ENCODE measurements at regions not wholly inside any gene's neighbourhood (a gene's known extent, or its start where the extent isn't known, plus 50 kb on each side); places are given as distances from the start of the nearest gene placed in this dataset.

- WGBS (ENCODE audit: insufficient coverage) = 74% methylated on average over 3 of the region's 3 CpGs
- H3K4me3 Mint-ChIP-seq = no peak overlapping the region
- Histone ChIP-seq H3K27me3 (replicated peaks in 1 of 4; ENCODE audit: control extremely low read depth in 1 of 4, control insufficient read depth in 3 of 4, insufficient read depth in 4 of 4, low read length in 3 of 4) (no peaks in the 10 kb centered on the region), H4K20me1 (ENCODE audit: control insufficient read depth, insufficient read depth, low read length, poor library complexity, severe bottlenecking) (no peaks in the 10 kb centered on the region), H3K4me2 (replicated peaks; ENCODE audit: low read depth, low read length, poor library complexity, severe bottlenecking) (no peak overlapping the region), H3K36me3 (replicated peaks in 1 of 2; ENCODE audit: control extremely low read depth in 1 of 2, control insufficient read depth in 1 of 2, extremely low read depth in 1 of 2, insufficient read depth in 2 of 2, low read length in 1 of 2) (no peaks in the 10 kb centered on the region), H3K9ac (ENCODE audit: low read length) (no peak overlapping the region), H3K4me3 (ENCODE audit: control extremely low read depth in 1 of 5, extremely low read depth in 1 of 5, insufficient read depth in 1 of 5, low read depth in 2 of 5, low read length in 4 of 5) (no peak overlapping the region), H2AFZ (ENCODE audit: insufficient read depth, low read depth, low read length, poor library complexity, severe bottlenecking) (no peak overlapping the region), H3K4me1 (ENCODE audit: control insufficient read depth in 2 of 2, insufficient read depth in 2 of 2, low read length in 2 of 2) (no peaks in the 10 kb centered on the region), H3K27ac (ENCODE audit: low read length in 2 of 2) (no peak overlapping the region), H3K9me3 (ENCODE audit: control extremely low read depth in 1 of 3, control insufficient read depth in 2 of 3, insufficient read depth in 1 of 3, low read length in 2 of 3) (peaks cover 0 to 3% (median 1%) of the 10 kb centered on the region in 3 donors), H3K79me2 (ENCODE audit: control insufficient read depth, insufficient read depth, low read length) (no peaks in the 10 kb centered on the region)
- ChIA-PET POLR2A (no interaction called here), CTCF (no interaction called here)
- no peaks in the 10 kb centered on the region for H3K4me1 Mint-ChIP-seq
- peaks cover 15% of the 10 kb centered on the region for H3K27me3 Mint-ChIP-seq
- no peak overlapping the region for H3K27ac Mint-ChIP-seq
- no peak for DNase-seq
- intact Hi-C loops (cut with micrococcal nuclease) = no loop called here
- no peak for ATAC-seq (ENCODE audit: low read depth)
- peaks cover 3% of the 10 kb centered on the region for H3K9me3 Mint-ChIP-seq (ENCODE audit: insufficient read depth)
- no peak for TF ChIP-seq EZH2 (IDR thresholded peaks at IDR 0.05; ENCODE audit: borderline replicate concordance, insufficient read depth, low read depth, low read length, poor library complexity, severe bottlenecking)
- TF ChIP-seq CTCF (IDR thresholded peaks at IDR 0.05) = no peak
Measured at GRCh38 chr9:120310035-120310434, 269.9 kb downstream of the CDK5RAP2 start.

GRCh38 chr9:120308495-120308894 is 271.5 kb downstream of the CDK5RAP2 start:
- H3K27me3 Mint-ChIP-seq = peaks cover 15% of the 10 kb centered on the region
- H2AFZ ChIP-seq (ENCODE audit: insufficient read depth, low read depth, low read length, poor library complexity, severe bottlenecking) = no peak overlapping the region
- WGBS (ENCODE audit: insufficient coverage) = 44% methylated on average over 3 of the region's 3 CpGs
- H3K9ac ChIP-seq (ENCODE audit: low read length) = no peak overlapping the region
- ATAC-seq (ENCODE audit: low read depth) = no peak
- CTCF ChIA-PET = no interaction called here
- intact Hi-C loops (cut with micrococcal nuclease) = no loop called here
- no peaks in the 10 kb centered on the region for H3K27me3 ChIP-seq (replicated peaks in 1 of 4; ENCODE audit: control extremely low read depth in 1 of 4, control insufficient read depth in 3 of 4, insufficient read depth in 4 of 4, low read length in 3 of 4)
- H3K27ac Mint-ChIP-seq = no peak overlapping the region
- H4K20me1 ChIP-seq (ENCODE audit: control insufficient read depth, insufficient read depth, low read length, poor library complexity, severe bottlenecking) = no peaks in the 10 kb centered on the region
- POLR2A ChIA-PET = no interaction called here
- H3K4me2 ChIP-seq (replicated peaks; ENCODE audit: low read depth, low read length, poor library complexity, severe bottlenecking) = no peak overlapping the region
- H3K4me1 ChIP-seq (ENCODE audit: control insufficient read depth in 2 of 2, insufficient read depth in 2 of 2, low read length in 2 of 2) = no peaks in the 10 kb centered on the region
- TF ChIP-seq EZH2 (IDR thresholded peaks at IDR 0.05; ENCODE audit: borderline replicate concordance, insufficient read depth, low read depth, low read length, poor library complexity, severe bottlenecking) (no peak), CTCF (IDR thresholded peaks at IDR 0.05) (no peak)
- DNase-seq = no peak
- no peaks in the 10 kb centered on the region for H3K36me3 ChIP-seq (replicated peaks in 1 of 2; ENCODE audit: control extremely low read depth in 1 of 2, control insufficient read depth in 1 of 2, extremely low read depth in 1 of 2, insufficient read depth in 2 of 2, low read length in 1 of 2)
- no peaks in the 10 kb centered on the region for H3K4me1 Mint-ChIP-seq
- no peak overlapping the region for H3K4me3 Mint-ChIP-seq
- no peak overlapping the region for H3K4me3 ChIP-seq (ENCODE audit: control extremely low read depth in 1 of 5, extremely low read depth in 1 of 5, insufficient read depth in 1 of 5, low read depth in 2 of 5, low read length in 4 of 5)
- H3K9me3 ChIP-seq (ENCODE audit: control extremely low read depth in 1 of 3, control insufficient read depth in 2 of 3, insufficient read depth in 1 of 3, low read length in 2 of 3) = peaks cover 0 to 3% (median 0%) of the 10 kb centered on the region in 3 donors
- H3K27ac ChIP-seq (ENCODE audit: low read length in 2 of 2) = no peak overlapping the region
- no peaks in the 10 kb centered on the region for H3K9me3 Mint-ChIP-seq (ENCODE audit: insufficient read depth)
- H3K79me2 ChIP-seq (ENCODE audit: control insufficient read depth, insufficient read depth, low read length) = no peaks in the 10 kb centered on the region
